ENCODE measurements at regions not wholly inside any gene's neighbourhood (a gene's known extent, or its start where the extent isn't known, plus 50 kb on each side); places are given as distances from the start of the nearest gene placed in this dataset.

GRCh38 chr9:117511852-117512481, 97.1 kb upstream of the ASTN2 start:
- H3K36me3 Mint-ChIP-seq (ENCODE audit: insufficient read depth, unreplicated experiment), result no peaks in the 10 kb centered on the region
- H3K9me3 Mint-ChIP-seq (ENCODE audit: unreplicated experiment), result no peaks in the 10 kb centered on the region
- no TSS peak for BruUV-seq (replicated peaks)
- H3K27me3 Mint-ChIP-seq (ENCODE audit: insufficient read depth, unreplicated experiment), result no peaks in the 10 kb centered on the region
- peaks cover 1% of the 10 kb centered on the region; the same call in 1 of the 2 replicates for H3K27me3 ChIP-seq (replicated peaks; ENCODE audit: control insufficient read depth, insufficient read depth, low read length)
- no peak overlapping the region for H3K4me3 Mint-ChIP-seq (ENCODE audit: unreplicated experiment)
- no peak overlapping the region for H3K4me3 ChIP-seq (ENCODE audit: low read depth, low read length)
- ChIA-PET POLR2A (no interaction called here), CTCF (no interaction called here)
- DNase-seq, result no peak
- H3K36me3 ChIP-seq (ENCODE audit: control insufficient read depth, insufficient read depth, low read length), result no peaks in the 10 kb centered on the region
- H3K9me3 ChIP-seq, result no peaks in the 10 kb centered on the region
- intact Hi-C loops (cut with micrococcal nuclease; ENCODE audit: unreplicated experiment), result no loop called here
- TF ChIP-seq CTCF (IDR thresholded peaks at IDR 0.05; ENCODE audit: insufficient read depth in 1 of 2, low read depth in 1 of 2, low read length in 1 of 2, severe bottlenecking in 1 of 2, unreplicated experiment in 1 of 2), result no peak
- H3K27ac Mint-ChIP-seq (ENCODE audit: unreplicated experiment), result no peak overlapping the region
- no peaks in the 10 kb centered on the region for H3K4me1 Mint-ChIP-seq (ENCODE audit: low read depth, unreplicated experiment)
- H3K4me1 ChIP-seq, result no peaks in the 10 kb centered on the region

GRCh38 chr9:117496307-117496706, 81.5 kb upstream of the ASTN2 start:
- no peak for DNase-seq
- TF ChIP-seq CTCF (IDR thresholded peaks at IDR 0.05; ENCODE audit: insufficient read depth in 1 of 2, low read depth in 1 of 2, low read length in 1 of 2, severe bottlenecking in 1 of 2, unreplicated experiment in 1 of 2), result no peak
- Histone ChIP-seq H3K9me3 (no peaks in the 10 kb centered on the region), H3K4me3 (ENCODE audit: low read depth, low read length) (no peak overlapping the region), H3K36me3 (ENCODE audit: control insufficient read depth, insufficient read depth, low read length) (no peaks in the 10 kb centered on the region), H3K27me3 (replicated peaks; ENCODE audit: control insufficient read depth, insufficient read depth, low read length) (no peaks in the 10 kb centered on the region), H3K4me1 (peaks cover 14% of the 10 kb centered on the region)
- Mint-ChIP-seq H3K36me3 (ENCODE audit: insufficient read depth, unreplicated experiment) (no peaks in the 10 kb centered on the region), H3K4me3 (ENCODE audit: unreplicated experiment) (no peak overlapping the region), H3K4me1 (ENCODE audit: low read depth, unreplicated experiment) (peaks cover 9% of the 10 kb centered on the region), H3K27me3 (ENCODE audit: insufficient read depth, unreplicated experiment) (peaks cover 4% of the 10 kb centered on the region), H3K27ac (ENCODE audit: unreplicated experiment) (no peak overlapping the region), H3K9me3 (ENCODE audit: unreplicated experiment) (peaks cover 10% of the 10 kb centered on the region)
- intact Hi-C loops (cut with micrococcal nuclease; ENCODE audit: unreplicated experiment), result no loop called here
- POLR2A ChIA-PET, result no interaction called here
- CTCF ChIA-PET, result no interaction called here
- no TSS peak for BruUV-seq (replicated peaks)

GRCh38 chr9:117494401-117495090, 79.7 kb upstream of the ASTN2 start:
- no peak overlapping the region for H3K27ac Mint-ChIP-seq (ENCODE audit: unreplicated experiment)
- intact Hi-C loops (cut with micrococcal nuclease; ENCODE audit: unreplicated experiment), result no loop called here

More at GRCh38 chr9:117494401-117495090, 79.7 kb upstream of the ASTN2 start:
- no peaks in the 10 kb centered on the region for H3K27me3 ChIP-seq (replicated peaks; ENCODE audit: control insufficient read depth, insufficient read depth, low read length)
- BruUV-seq (replicated peaks), result no TSS peak
- no peak for TF ChIP-seq CTCF (IDR thresholded peaks at IDR 0.05; ENCODE audit: insufficient read depth in 1 of 2, low read depth in 1 of 2, low read length in 1 of 2, severe bottlenecking in 1 of 2, unreplicated experiment in 1 of 2)
- Mint-ChIP-seq H3K9me3 (ENCODE audit: unreplicated experiment) (peaks cover 10% of the 10 kb centered on the region), H3K4me1 (ENCODE audit: low read depth, unreplicated experiment) (peaks cover 17% of the 10 kb centered on the region), H3K27me3 (ENCODE audit: insufficient read depth, unreplicated experiment) (peaks cover 4% of the 10 kb centered on the region), H3K4me3 (ENCODE audit: unreplicated experiment) (no peak overlapping the region), H3K36me3 (ENCODE audit: insufficient read depth, unreplicated experiment) (no peaks in the 10 kb centered on the region)
- H3K36me3 ChIP-seq (ENCODE audit: control insufficient read depth, insufficient read depth, low read length), result no peaks in the 10 kb centered on the region
- H3K9me3 ChIP-seq, result no peaks in the 10 kb centered on the region
- ChIA-PET POLR2A (no interaction called here), CTCF (no interaction called here)
- no peak for DNase-seq
- H3K4me1 ChIP-seq, result peaks cover 26% of the 10 kb centered on the region
- no peak overlapping the region for H3K4me3 ChIP-seq (ENCODE audit: low read depth, low read length)

Data from Caco-2 (cell line).